ENCODE measurements at regions not wholly inside any gene's neighbourhood (a gene's known extent, or its start where the extent isn't known, plus 50 kb on each side); places are given as distances from the start of the nearest gene placed in this dataset.
"Not testable (repeated sequence)": the region's sequence is repeated elsewhere in the genome, so short reads cannot be mapped to it uniquely, and the experiment has no call there.

DNA sequence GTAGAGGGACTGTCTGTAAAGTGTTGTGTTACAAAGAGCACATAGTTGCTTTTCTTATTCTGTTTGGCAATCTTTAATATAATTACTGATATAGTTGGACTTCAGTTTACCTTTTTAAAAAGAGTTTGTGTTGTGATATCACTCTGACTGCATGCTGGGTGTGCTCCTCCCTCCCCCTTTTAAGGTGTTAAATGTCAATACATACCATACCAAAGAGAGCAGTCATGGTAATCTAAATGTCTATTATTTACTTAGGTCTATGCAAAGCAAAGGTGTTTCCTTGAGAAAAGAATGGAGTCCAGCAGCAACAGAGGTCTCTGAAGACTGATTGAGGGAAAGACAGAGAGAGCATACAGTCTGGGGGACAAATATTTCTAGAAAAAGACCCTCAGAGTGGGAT, 275.1 kb upstream of the NRP1 start:
- H3K36me3 Mint-ChIP-seq: no peaks in the 10 kb centered on the region

DNA sequence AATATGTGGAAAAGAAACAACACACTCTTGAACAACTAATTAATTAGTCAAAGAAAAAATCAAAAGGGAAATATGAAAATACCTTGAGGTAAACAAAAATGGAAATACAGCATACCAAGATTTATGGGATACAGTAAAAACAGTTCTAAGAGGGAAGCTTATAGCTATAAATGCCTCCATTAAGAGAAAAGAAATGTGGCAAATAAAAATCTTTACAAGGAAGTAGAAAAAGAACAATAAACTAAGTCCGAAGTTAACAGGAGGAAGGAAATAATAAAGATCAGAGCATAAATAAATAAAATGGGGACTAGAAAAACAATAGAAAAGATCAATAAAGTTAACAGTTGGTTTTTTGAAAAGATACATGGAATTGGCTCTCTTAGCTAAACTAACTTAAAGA, 267.8 kb upstream of the NRP1 start:
- Mint-ChIP-seq H3K4me1 (no peaks in the 10 kb centered on the region), H3K27ac (no peak overlapping the region), H3K4me3 (no peak overlapping the region), H3K27me3 (peaks cover 29% of the 10 kb centered on the region), H3K36me3 (no peaks in the 10 kb centered on the region), H3K9me3 (peaks cover 0 to 7% (median 5%) of the 10 kb centered on the region in 7 donors)
- Histone ChIP-seq H3K4me1 (ENCODE audit: control insufficient read depth, insufficient read depth, low read length, poor library complexity, severe bottlenecking) (no peaks in the 10 kb centered on the region), H3K27me3 (ENCODE audit: control insufficient read depth, insufficient read depth, low read length) (peaks cover 2% of the 10 kb centered on the region), H3K4me3 (ENCODE audit: low read depth, low read length) (no peak overlapping the region), H3K36me3 (ENCODE audit: control insufficient read depth, insufficient read depth, low read length) (no peaks in the 10 kb centered on the region), H3K9me3 (ENCODE audit: control insufficient read depth in 2 of 2, low read length in 2 of 2) (peaks cover 5 to 10% of the 10 kb centered on the region in 2 experiments), H3K27ac (ENCODE audit: insufficient read depth, low read length, poor library complexity, severe bottlenecking) (no peak overlapping the region)
- no peak for ATAC-seq (ENCODE audit: low read depth in 2 of 2)
- no peak for DNase-seq

More for the DNA sequence above, 275.1 kb upstream of the NRP1 start:
- no peak for ATAC-seq (ENCODE audit: low read depth in 2 of 2)
- no peak overlapping the region for H3K4me3 Mint-ChIP-seq
- Histone ChIP-seq H3K4me3 (ENCODE audit: low read depth, low read length) (no peak overlapping the region), H3K9me3 (ENCODE audit: control insufficient read depth in 2 of 2, low read length in 2 of 2) (peaks cover 4 to 11% of the 10 kb centered on the region in 2 experiments), H3K27ac (ENCODE audit: insufficient read depth, low read length, poor library complexity, severe bottlenecking) (no peak overlapping the region), H3K36me3 (ENCODE audit: control insufficient read depth, insufficient read depth, low read length) (no peaks in the 10 kb centered on the region), H3K27me3 (ENCODE audit: control insufficient read depth, insufficient read depth, low read length) (no peaks in the 10 kb centered on the region), H3K4me1 (ENCODE audit: control insufficient read depth, insufficient read depth, low read length, poor library complexity, severe bottlenecking) (no peaks in the 10 kb centered on the region)
- no peak overlapping the region for H3K27ac Mint-ChIP-seq
- H3K4me1 Mint-ChIP-seq: peaks cover 0 to 6% (median 1%) of the 10 kb centered on the region in 4 donors
- DNase-seq: no peak
- peaks cover 0 to 22% (median 9%) of the 10 kb centered on the region in 7 donors for H3K9me3 Mint-ChIP-seq
- peaks cover 15% of the 10 kb centered on the region for H3K27me3 Mint-ChIP-seq

DNA sequence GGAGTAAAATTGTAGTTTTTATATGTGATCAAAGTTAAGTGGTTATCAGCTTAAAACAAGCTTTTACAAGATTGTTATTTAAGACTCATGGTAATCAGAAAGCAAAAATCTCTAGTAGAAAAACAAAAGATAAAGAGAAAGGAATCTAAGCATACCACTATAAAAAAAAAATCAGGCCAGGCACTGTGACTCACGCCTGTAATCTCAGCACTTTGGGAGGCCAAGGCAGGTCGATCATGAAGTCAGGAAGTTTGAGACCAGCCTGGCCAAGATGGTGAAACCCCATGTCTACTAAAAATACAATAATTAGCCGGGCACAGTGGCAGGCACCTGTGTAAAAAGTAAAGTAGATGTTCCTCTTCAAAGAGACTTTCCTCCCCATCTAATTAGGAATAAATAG, 265.9 kb upstream of the NRP1 start:
- no peak overlapping the region for H3K4me3 ChIP-seq (ENCODE audit: low read depth, low read length)
- H3K27ac Mint-ChIP-seq: no peak overlapping the region

GRCh38 chr10:33596422-33596821, 262.0 kb upstream of the NRP1 start:
- Mint-ChIP-seq H3K4me1 (no peaks in the 10 kb centered on the region), H3K9me3 (peaks cover 0 to 7% (median 4%) of the 10 kb centered on the region in 7 donors), H3K27ac (no peak overlapping the region), H3K27me3 (peaks cover 8% of the 10 kb centered on the region), H3K4me3 (no peak overlapping the region), H3K36me3 (no peaks in the 10 kb centered on the region)
- no peak for ATAC-seq (ENCODE audit: low read depth in 2 of 2)
- H3K4me3 ChIP-seq (ENCODE audit: low read depth, low read length): no peak overlapping the region
- no peaks in the 10 kb centered on the region for H3K4me1 ChIP-seq (ENCODE audit: control insufficient read depth, insufficient read depth, low read length, poor library complexity, severe bottlenecking)
- no peak for DNase-seq
- H3K27ac ChIP-seq (ENCODE audit: insufficient read depth, low read length, poor library complexity, severe bottlenecking): no peak overlapping the region
- H3K9me3 ChIP-seq (ENCODE audit: control insufficient read depth in 2 of 2, low read length in 2 of 2): peaks cover 5 to 10% of the 10 kb centered on the region in 2 experiments
- H3K27me3 ChIP-seq (ENCODE audit: control insufficient read depth, insufficient read depth, low read length): peaks cover 2% of the 10 kb centered on the region
- no peaks in the 10 kb centered on the region for H3K36me3 ChIP-seq (ENCODE audit: control insufficient read depth, insufficient read depth, low read length)

More for the DNA sequence above, 265.9 kb upstream of the NRP1 start:
- Mint-ChIP-seq H3K4me3 (no peak overlapping the region), H3K4me1 (no peaks in the 10 kb centered on the region), H3K36me3 (no peaks in the 10 kb centered on the region), H3K27me3 (peaks cover 20% of the 10 kb centered on the region), H3K9me3 (peaks cover 0 to 7% (median 4%) of the 10 kb centered on the region in 7 donors)
- Histone ChIP-seq H3K9me3 (ENCODE audit: control insufficient read depth in 2 of 2, low read length in 2 of 2) (peaks cover 5 to 10% of the 10 kb centered on the region in 2 experiments), H3K4me1 (ENCODE audit: control insufficient read depth, insufficient read depth, low read length, poor library complexity, severe bottlenecking) (no peaks in the 10 kb centered on the region), H3K27ac (ENCODE audit: insufficient read depth, low read length, poor library complexity, severe bottlenecking) (no peak overlapping the region), H3K27me3 (ENCODE audit: control insufficient read depth, insufficient read depth, low read length) (peaks cover 2% of the 10 kb centered on the region), H3K36me3 (ENCODE audit: control insufficient read depth, insufficient read depth, low read length) (no peaks in the 10 kb centered on the region)
- ATAC-seq (ENCODE audit: low read depth in 2 of 2): no peak
- DNase-seq: no peak

- Histone ChIP-seq H3K9me3 (ENCODE audit: control insufficient read depth in 2 of 2, low read length in 2 of 2) (peaks cover 4 to 5% of the 10 kb centered on the region in 2 experiments), H3K27me3 (ENCODE audit: control insufficient read depth, insufficient read depth, low read length) (peaks cover 2% of the 10 kb centered on the region), H3K4me1 (ENCODE audit: control insufficient read depth, insufficient read depth, low read length, poor library complexity, severe bottlenecking) (no peaks in the 10 kb centered on the region), H3K36me3 (ENCODE audit: control insufficient read depth, insufficient read depth, low read length) (no peaks in the 10 kb centered on the region), H3K27ac (ENCODE audit: insufficient read depth, low read length, poor library complexity, severe bottlenecking) (no peak overlapping the region), H3K4me3 (ENCODE audit: low read depth, low read length) (no peak overlapping the region)
- no peak for DNase-seq
- ATAC-seq (ENCODE audit: low read depth in 2 of 2): no peak
- H3K4me1 Mint-ChIP-seq: no peaks in the 10 kb centered on the region
- no peak overlapping the region for H3K4me3 Mint-ChIP-seq
- no peak overlapping the region for H3K27ac Mint-ChIP-seq
- no peaks in the 10 kb centered on the region for H3K36me3 Mint-ChIP-seq
- H3K9me3 Mint-ChIP-seq: peaks cover 0 to 7% (median 3%) of the 10 kb centered on the region in 7 donors
- peaks cover 4% of the 10 kb centered on the region for H3K27me3 Mint-ChIP-seq
Observed at GRCh38 chr10:33594475-33594874, 260.0 kb upstream of the NRP1 start.

DNA sequence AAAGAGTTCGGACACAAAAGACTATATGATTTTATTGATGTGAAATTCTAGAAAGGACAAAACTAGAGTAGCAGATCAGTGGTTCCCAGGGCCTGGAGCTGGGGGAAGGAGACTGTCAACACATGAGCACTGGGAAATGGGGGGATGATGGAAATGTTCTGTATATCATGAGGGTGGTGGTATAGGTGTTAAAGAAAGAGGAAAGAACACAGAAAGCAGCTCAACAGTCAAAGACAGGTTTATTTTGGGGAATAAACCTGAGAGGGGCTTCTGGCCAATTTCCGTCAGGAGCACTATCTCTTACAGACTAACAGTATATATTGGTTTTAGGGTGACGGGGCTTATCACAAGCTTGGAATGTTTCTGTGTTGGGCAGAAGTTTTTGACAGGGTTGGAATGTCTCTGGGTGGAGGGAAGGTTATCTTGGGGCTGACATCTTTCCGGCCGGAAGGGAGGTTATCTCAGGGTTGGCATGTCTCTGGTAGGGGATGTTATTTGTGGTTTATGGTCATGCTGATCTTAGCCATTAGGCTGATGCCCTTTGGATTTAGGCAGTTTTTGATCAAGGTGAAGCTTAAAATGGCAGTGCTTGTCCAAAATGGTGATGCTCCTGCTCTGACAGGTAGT, 254.6 kb upstream of the NRP1 start:
- Histone ChIP-seq H3K27ac (ENCODE audit: insufficient read depth, low read length, poor library complexity, severe bottlenecking) (no peak overlapping the region), H3K27me3 (ENCODE audit: control insufficient read depth, insufficient read depth, low read length) (peaks cover 2% of the 10 kb centered on the region), H3K4me3 (ENCODE audit: low read depth, low read length) (no peak overlapping the region), H3K36me3 (ENCODE audit: control insufficient read depth, insufficient read depth, low read length) (no peaks in the 10 kb centered on the region), H3K4me1 (ENCODE audit: control insufficient read depth, insufficient read depth, low read length, poor library complexity, severe bottlenecking) (no peaks in the 10 kb centered on the region), H3K9me3 (ENCODE audit: control insufficient read depth in 2 of 2, low read length in 2 of 2) (no peaks in the 10 kb centered on the region)
- Mint-ChIP-seq H3K36me3 (no peaks in the 10 kb centered on the region), H3K4me3 (no peak overlapping the region), H3K9me3 (peaks cover 0 to 8% (median 3%) of the 10 kb centered on the region in 7 donors), H3K4me1 (no peaks in the 10 kb centered on the region), H3K27ac (no peak overlapping the region), H3K27me3 (no peaks in the 10 kb centered on the region)
- DNase-seq (no peak), ATAC-seq (ENCODE audit: low read depth in 2 of 2) (no peak)

DNA sequence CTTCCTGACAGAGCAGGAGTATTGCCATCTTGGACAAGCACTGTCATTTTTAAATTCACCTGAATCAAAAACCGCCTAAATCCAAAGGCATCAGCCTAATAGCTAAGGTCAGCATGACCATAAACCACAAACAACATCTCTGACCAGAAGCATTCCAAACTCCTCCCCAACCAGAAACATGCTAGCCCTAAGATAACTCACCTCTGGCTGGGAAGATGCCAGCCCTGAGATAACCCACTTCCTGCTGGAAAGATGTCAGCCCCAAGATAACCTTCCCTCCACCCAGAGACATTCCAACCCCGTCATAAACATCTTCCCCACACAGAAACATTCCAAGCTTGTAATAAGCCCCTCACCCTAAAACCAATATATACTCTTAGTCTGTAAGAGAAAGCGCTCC, 250.1 kb upstream of the NRP1 start:
- ATAC-seq (ENCODE audit: low read depth in 2 of 2): not testable (repeated sequence)

DNA sequence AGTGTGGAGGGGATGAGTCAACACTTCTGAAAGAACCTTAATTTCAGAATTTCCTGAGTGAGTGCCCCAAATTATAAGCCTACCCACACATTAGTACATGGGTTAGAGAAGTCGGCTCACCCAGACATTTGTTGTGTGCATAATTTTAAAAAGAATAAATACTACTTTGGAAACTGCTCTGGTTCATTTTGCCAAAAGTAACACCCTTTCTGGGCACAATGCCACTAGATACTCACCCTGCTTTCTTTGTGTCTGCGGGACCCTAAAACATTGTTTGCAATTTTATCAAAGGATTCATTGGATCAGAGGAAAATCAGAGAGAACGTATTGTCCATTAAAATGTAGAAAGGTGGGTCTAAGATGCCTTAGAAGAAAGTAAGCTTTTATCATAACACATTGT, 245.5 kb upstream of the NRP1 start:
- no peak for ATAC-seq (ENCODE audit: low read depth in 2 of 2)
- no peak overlapping the region for H3K27ac Mint-ChIP-seq
- Histone ChIP-seq H3K4me1 (ENCODE audit: control insufficient read depth, insufficient read depth, low read length, poor library complexity, severe bottlenecking) (no peaks in the 10 kb centered on the region), H3K36me3 (ENCODE audit: control insufficient read depth, insufficient read depth, low read length) (no peaks in the 10 kb centered on the region), H3K27ac (ENCODE audit: insufficient read depth, low read length, poor library complexity, severe bottlenecking) (no peak overlapping the region), H3K27me3 (ENCODE audit: control insufficient read depth, insufficient read depth, low read length) (no peaks in the 10 kb centered on the region), H3K9me3 (ENCODE audit: control insufficient read depth in 2 of 2, low read length in 2 of 2) (no peaks in the 10 kb centered on the region), H3K4me3 (ENCODE audit: low read depth, low read length) (no peak overlapping the region)
- no peaks in the 10 kb centered on the region for H3K9me3 Mint-ChIP-seq
- no peak for DNase-seq
- no peaks in the 10 kb centered on the region for H3K27me3 Mint-ChIP-seq
- no peaks in the 10 kb centered on the region for H3K36me3 Mint-ChIP-seq
- no peaks in the 10 kb centered on the region for H3K4me1 Mint-ChIP-seq
- H3K4me3 Mint-ChIP-seq: no peak overlapping the region

More for the DNA sequence above, 250.1 kb upstream of the NRP1 start:
- not testable (repeated sequence) for H3K4me1 ChIP-seq (ENCODE audit: control insufficient read depth, insufficient read depth, low read length, poor library complexity, severe bottlenecking); H3K4me3 Mint-ChIP-seq; H3K27ac Mint-ChIP-seq; H3K27ac ChIP-seq (ENCODE audit: insufficient read depth, low read length, poor library complexity, severe bottlenecking); H3K36me3 ChIP-seq (ENCODE audit: control insufficient read depth, insufficient read depth, low read length); H3K4me1 Mint-ChIP-seq; DNase-seq; H3K4me3 ChIP-seq (ENCODE audit: low read depth, low read length); H3K27me3 Mint-ChIP-seq; H3K36me3 Mint-ChIP-seq; H3K27me3 ChIP-seq (ENCODE audit: control insufficient read depth, insufficient read depth, low read length); H3K9me3 Mint-ChIP-seq; H3K9me3 ChIP-seq (ENCODE audit: control insufficient read depth in 2 of 2, low read length in 2 of 2)

Data from CD4-positive, CD25-positive, alpha-beta regulatory T cell (primary cell).